Esophagus muscularis mucosa (tissue), 3 donors: ENCODE measurements at regions not wholly inside any gene's neighbourhood (a gene's known extent, or its start where the extent isn't known, plus 50 kb on each side); places are given as distances from the start of the nearest gene placed in this dataset.

Experiments
- POLR2A ChIP-seq: fragments of 450-650 bp; IDR thresholded peaks from one replicate; pipeline ENCODE4 v1.6.1; 2017; ENCODE audit warnings: antibody characterized with exemption, moderate library complexity, mild to moderate bottlenecking, low read depth
- POLR2AphosphoS5 ChIP-seq, 2 donors: sonication (generic); formaldehyde crosslinking; IDR thresholded peaks; one replicate each; pipeline ENCODE4 v1.6.1; 2017; ENCODE audit warnings: antibody characterized with exemption in 2 of 2
- TF ChIP-seq, protein P1 (sequence below), 3 experiments: fragments of 200-600 bp in 2 of 3; fragments of 450-650 bp in 1 of 3; sonication (generic) in 2 of 3; IDR thresholded peaks; one replicate each; pipeline ENCODE4 v1.5.1; 2017 to 2019; ENCODE audit warnings: antibody characterized with exemption in 3 of 3, mild to moderate bottlenecking in 2 of 3, moderate library complexity in 1 of 3

DNA sequence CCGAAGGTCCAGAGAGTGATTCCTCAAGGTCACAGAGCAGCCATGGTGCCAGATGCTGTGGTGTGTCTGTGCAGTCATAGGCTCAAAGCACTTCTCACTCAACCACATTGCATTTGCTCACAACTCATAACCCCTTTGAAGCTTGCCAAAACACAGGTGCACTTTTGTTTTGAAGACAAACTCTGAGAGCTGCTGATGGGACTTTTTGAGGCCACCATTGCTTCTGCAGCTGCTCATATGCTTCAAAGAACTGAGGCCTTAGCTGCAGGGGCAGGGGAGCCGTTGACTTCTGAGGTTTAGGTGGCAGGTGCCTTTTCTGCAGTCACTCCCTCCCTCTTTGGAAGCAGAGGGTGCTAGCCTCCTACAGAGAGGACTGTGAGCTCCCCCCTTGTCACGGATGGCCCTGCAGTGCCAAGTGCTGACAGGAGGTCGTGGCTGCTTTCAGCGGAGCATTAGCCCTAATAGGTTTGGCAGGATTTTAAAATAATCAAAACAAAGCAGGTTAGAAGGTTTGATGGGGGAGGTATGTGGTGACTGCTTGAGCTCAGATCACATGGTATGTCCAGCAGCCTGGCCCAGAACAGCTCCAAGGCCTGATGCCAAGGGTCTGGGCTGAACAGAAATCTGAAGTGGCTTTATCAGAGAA lies 232.1 kb downstream of the MAN2A1 start:
- TF ChIP-seq POLR2AphosphoS5 (IDR thresholded peaks at IDR 0.05) (no peak), POLR2A (no peak)
- TF ChIP-seq, protein P1, sequence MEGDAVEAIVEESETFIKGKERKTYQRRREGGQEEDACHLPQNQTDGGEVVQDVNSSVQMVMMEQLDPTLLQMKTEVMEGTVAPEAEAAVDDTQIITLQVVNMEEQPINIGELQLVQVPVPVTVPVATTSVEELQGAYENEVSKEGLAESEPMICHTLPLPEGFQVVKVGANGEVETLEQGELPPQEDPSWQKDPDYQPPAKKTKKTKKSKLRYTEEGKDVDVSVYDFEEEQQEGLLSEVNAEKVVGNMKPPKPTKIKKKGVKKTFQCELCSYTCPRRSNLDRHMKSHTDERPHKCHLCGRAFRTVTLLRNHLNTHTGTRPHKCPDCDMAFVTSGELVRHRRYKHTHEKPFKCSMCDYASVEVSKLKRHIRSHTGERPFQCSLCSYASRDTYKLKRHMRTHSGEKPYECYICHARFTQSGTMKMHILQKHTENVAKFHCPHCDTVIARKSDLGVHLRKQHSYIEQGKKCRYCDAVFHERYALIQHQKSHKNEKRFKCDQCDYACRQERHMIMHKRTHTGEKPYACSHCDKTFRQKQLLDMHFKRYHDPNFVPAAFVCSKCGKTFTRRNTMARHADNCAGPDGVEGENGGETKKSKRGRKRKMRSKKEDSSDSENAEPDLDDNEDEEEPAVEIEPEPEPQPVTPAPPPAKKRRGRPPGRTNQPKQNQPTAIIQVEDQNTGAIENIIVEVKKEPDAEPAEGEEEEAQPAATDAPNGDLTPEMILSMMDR (IDR thresholded peaks at IDR 0.05) = no peak
